CD4-positive, alpha-beta T cell treated with Interleukin-4 for 4 hours (primary cell): ENCODE measurements at regions not wholly inside any gene's neighbourhood (a gene's known extent, or its start where the extent isn't known, plus 50 kb on each side); places are given as distances from the start of the nearest gene placed in this dataset.

Experiments
- DNase-seq: peaks from one replicate; pipeline ENCODE4 v3.0.0-alpha.2; 2020

DNA sequence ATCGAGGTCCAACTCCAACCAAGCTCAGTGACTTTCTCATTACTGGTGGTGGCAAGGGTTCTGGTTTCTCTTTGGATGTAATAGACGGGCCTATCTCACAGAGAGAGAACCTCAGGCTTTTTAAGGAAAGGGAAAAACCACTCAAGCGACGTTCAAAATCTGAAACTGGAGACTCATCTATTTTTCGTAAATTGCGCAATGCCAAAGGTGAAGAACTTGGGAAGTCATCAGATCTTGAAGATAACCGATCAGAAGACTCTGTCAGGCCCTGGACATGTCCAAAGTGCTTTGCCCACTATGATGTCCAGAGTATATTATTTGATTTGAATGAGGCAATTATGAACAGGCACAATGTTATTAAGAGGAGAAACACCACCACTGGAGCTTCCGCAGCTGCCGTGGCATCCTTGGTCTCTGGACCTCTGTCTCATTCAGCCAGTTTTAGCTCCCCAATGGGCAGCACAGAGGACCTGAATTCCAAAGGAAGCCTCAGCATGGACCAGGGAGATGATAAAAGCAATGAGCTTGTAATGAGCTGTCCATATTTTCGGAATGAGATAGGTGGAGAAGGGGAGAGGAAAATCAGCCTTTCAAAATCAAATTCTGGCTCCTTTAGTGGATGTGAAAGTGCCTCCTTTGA lies 343.5 kb upstream of the RGS6 start:
- no peak for DNase-seq

- DNase-seq = no peak
Measured at GRCh38 chr14:71589609-71590008, 342.6 kb upstream of the RGS6 start.

GRCh38 chr14:71590131-71590530 lies 342.1 kb upstream of the RGS6 start:
- DNase-seq = no peak

- DNase-seq = no peak
Measured at GRCh38 chr14:71591231-71591630, 341.0 kb upstream of the RGS6 start.

GRCh38 chr14:71591929-71592328 lies 340.3 kb upstream of the RGS6 start:
- peak; percentile 40 for DNase-seq

DNA sequence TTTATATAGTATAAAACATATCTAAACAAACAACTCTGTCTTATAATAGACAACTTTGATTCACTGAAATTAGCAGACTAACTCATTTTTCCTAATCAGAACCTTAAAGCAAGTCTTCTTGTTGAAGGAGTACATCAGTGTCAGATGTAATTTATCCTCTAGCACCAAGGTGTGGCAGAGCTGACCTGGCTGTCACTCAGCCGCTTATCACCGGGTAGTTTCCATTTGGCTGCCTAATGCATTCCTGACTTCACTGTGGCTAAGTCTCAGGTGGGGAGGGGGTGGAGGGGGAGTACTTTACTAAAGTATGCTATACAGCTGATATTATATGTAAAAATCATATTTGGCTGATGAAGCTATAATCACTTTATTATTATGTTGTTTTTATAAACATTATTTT lies 339.9 kb upstream of the RGS6 start:
- no peak for DNase-seq

GRCh38 chr14:71593966-71594365 lies 338.3 kb upstream of the RGS6 start:
- DNase-seq = no peak

DNA sequence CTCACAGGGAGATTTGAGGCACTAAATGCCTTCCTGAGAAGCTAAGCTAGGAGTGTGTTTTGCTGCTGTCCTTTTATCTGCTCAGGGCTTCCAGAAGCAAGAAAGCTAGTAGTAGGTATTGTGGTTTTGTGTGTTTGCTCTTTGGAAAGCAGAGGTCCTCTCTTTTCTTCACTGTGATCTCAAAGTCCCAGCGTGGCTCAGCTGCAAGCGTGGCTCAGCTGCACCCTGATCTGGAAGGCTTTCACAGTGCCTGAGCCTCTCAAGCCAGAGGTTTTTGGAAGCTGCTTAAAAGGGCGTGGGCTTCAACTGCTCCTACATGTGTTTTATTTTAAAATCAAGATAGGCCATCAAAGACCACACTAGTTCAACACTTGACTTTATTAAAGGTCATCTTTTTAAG lies 337.4 kb upstream of the RGS6 start:
- peak; percentile 12 for DNase-seq

GRCh38 chr14:71595441-71595840 lies 336.8 kb upstream of the RGS6 start:
- DNase-seq = no peak

GRCh38 chr14:71597287-71597920 lies 334.8 kb upstream of the RGS6 start:
- DNase-seq = no peak

DNA sequence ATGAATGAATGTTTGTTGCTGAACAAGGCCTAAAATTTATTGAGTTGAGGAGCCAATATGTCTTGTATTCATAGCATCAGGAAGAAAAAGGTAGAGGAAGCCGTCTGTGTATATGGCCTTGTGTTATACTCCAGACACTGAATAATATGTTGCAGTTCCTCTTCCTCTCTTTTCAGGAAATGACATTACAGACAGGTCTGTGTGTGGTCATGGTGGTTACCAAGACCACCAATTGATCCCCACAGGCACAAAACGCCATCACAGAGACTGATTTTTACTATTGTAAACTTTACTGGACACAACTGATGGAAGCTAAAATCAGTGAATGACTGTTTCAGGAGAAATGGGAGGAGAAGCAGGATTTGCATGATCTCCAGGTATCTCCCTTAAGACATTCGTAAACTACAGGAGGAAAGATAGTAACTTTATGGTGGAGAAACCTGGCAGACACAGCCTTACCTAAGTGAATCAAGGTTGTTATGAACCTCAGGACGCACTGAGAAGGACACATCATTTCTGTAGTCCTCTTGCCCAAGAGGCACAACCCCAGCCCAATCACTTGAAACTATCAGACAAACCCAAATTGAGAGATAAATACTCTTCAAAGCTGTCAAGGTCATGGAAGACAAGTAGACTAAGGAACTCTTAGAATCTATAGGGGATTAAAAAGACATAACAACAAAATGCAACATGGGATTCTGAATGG lies 334.1 kb upstream of the RGS6 start:
- DNase-seq = no peak

DNA sequence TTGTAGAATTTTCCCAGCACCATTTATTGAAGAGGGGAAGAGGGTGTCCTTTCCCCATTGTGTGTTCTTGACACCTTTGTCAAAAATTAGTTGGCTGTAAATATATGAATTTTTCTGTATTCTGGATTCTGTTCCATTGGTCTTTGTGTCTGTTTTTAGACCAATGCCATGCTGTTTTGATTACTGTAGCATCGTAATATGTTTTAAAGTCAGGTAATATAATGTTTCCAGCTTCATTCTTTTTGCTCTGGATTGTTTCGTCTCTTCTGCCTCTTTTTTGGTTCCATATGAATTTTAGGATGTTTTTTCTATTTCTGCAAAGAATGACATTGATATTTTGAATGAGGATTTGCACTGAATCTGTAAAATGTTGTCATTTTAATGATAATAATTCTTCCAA lies 331.9 kb upstream of the RGS6 start:
- DNase-seq = no peak

- no peak for DNase-seq
Measured at GRCh38 chr14:71602524-71602923, 329.7 kb upstream of the RGS6 start.

DNA sequence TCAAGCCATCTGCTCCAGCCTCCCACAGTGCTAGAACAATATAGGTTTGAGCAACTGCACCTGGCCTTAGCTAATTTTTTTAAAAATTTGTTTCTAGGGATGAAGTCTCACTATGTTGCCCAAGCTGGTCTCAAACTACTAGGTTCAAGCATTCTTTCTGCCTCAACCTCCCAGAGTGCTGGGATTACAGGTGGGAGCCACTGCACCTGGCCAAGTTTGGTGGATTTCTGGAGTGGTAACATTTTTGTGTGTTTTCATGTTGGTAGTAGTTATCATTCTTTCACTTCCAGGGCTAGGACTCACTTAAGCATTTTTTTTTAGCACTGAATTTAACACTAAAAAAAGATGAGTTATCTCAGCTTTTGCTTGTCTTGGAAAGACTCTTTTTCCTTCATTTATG lies 328.0 kb upstream of the RGS6 start:
- DNase-seq = no peak

DNA sequence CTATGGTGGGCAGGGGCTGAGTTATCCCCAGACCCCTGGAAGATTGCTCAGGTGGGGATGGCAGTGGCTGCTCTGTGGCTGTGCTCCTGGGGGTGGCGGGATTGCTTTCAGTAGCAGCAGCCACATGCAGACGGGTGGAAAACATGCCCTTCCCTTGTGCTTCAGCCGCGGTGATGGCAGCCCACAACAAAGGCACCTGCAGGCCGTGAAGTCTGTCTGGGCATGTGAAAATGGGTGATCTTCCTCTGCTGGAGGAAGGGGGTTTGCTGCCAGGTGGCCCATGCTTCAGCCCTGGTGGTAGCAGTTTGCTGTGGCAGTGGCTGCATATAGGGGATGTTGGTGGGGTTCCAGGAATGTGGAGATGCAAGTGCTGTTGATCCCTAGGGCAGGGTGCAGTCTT lies 326.2 kb upstream of the RGS6 start:
- no peak for DNase-seq

DNA sequence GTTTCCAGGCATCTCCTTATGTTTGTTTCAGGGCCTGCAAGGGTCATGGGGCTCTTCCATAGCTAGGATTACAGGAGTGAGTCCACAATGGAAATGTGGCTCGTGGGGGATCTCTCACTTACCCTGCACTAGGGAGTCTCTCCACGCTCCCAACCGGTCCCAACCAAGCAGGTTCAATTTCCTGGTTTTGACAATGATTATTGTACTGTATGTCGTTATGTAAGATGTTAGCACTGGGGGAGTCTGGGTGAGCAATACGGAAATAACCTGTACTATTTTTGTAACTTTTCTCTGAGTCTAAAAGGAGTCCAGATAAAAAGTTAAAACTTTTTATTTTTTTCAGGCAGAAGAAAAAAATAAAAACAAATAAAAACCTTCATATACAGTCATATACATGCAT lies 325.7 kb upstream of the RGS6 start:
- DNase-seq = no peak

GRCh38 chr14:71607056-71607455 lies 325.2 kb upstream of the RGS6 start:
- DNase-seq = no peak

- DNase-seq = no peak
Measured at GRCh38 chr14:71610149-71610548, 322.1 kb upstream of the RGS6 start.

GRCh38 chr14:71610797-71611196 lies 321.4 kb upstream of the RGS6 start:
- no peak for DNase-seq

DNA sequence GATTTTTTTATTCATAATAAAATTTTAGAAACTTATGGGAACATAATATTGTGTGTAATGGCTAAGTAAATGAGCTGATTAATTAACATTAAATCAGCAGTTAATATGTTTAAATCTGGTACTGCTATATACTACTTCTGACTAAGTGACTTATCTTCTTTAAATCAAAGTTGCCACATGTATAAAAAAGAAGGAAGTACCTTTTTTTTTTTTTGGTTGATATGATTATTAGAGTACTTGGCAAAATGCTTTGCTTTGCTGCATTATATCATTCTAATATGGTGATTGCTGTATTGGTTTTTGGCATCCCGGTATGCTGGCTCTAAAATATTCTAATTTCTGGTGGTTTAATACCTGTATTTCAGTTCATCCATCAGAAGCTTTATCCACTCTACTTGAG lies 319.1 kb upstream of the RGS6 start:
- DNase-seq = no peak

DNA sequence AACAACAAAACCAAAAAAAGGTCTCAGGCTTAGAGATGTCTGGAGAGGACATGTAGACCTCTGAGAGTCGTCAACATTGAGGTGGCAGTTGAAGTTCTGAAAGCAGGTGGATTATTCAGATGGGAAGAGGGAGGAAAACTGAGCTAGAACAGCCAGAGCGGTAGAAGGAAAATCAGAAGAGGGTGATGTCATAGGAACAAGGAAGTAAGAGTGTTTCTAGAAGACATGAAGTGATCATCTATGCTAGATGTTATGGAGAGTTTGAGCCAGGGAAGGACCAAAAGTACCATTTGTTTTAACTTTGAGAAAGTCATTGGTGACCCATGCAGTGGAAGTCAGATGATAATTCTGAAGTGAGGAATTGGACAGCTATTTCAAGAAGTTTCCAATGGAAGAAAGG lies 316.2 kb upstream of the RGS6 start:
- no peak for DNase-seq

GRCh38 chr14:71618047-71618446 lies 314.2 kb upstream of the RGS6 start:
- DNase-seq = no peak

DNA sequence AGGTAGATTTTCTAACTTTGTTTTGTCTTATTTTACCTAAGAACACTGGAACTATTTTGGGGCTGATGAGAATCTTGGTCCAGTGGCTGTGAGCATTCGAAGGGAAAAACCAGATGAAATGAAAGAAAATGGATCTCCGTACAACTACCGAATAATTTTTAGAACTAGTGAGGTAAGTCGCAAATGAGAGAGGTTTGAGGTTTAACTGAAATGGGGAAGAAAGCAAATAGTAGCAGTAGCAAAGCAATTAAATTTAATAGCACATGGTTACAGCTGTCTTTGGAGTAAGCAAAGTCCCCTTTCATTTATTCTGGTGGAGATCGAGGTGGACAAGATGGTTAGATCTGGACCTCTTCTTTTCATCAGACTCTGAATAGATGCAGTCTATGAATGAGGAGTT lies 313.5 kb upstream of the RGS6 start:
- DNase-seq = no peak

DNA sequence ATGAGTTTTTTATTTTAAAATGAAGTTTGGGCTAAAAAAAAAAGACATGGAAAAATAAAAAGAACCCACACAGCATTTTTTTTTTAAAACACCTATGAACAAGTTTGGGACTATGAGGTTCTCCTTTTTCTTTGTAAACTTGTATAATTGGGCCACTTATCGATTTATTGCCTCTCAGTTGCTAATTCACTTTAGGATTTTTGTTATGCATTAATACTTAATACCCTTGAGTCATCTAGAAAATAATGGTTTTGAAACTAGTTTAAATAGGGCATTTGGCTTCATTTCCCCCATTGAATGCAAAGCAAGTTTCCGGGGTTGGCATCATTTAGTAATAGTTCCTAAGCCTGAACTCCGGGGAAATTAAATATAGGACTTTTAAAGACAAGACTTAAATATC lies 312.8 kb upstream of the RGS6 start:
- no peak for DNase-seq

GRCh38 chr14:71620401-71620800 lies 311.8 kb upstream of the RGS6 start:
- no peak for DNase-seq
